ENCODE measurements at regions not wholly inside any gene's neighbourhood (a gene's known extent, or its start where the extent isn't known, plus 50 kb on each side); places are given as distances from the start of the nearest gene placed in this dataset.

GRCh38 chr12:63206494-63206893 lies 55.5 kb upstream of the AVPR1A start:
- no peak overlapping the region for H3K4me3 ChIP-seq (ENCODE audit: low read length)
- no peak for TF ChIP-seq CTCF (conservative IDR thresholded peaks at IDR 0.05; ENCODE audit: low read depth, low read length)
- DNase-seq (ENCODE audit: low read depth) = no peak

Measured in retinal pigment epithelial cell (primary cell).